Head of caudate nucleus (tissue), 42 donors: ENCODE measurements at regions not wholly inside any gene's neighbourhood (a gene's known extent, or its start where the extent isn't known, plus 50 kb on each side); places are given as distances from the start of the nearest gene placed in this dataset.

Experiments used
- DNase-seq, 42 donors: peaks; one replicate each; pipeline versions ENCODE4 v3.0.0 to v3.0.0-alpha.2; 2020 to 2021; ENCODE audit warnings: mixed read lengths in 7 of 42
- intact Hi-C: fragments of 100-400 bp; cut with DNase I; formaldehyde crosslinking; loops from one replicate; pipeline ENCODE4 v1.15.0; 2022

- DNase-seq: no peak
- intact Hi-C loops: no loop called here
These were observed 62.4 kb upstream of the NPHP3 start for GRCh38 chr3:132784502-132785025.

- intact Hi-C loops: no loop called here
These were observed 60.9 kb upstream of the NPHP3 start for GRCh38 chr3:132783152-132783551.

GRCh38 chr3:132781922-132782321, 59.7 kb upstream of the NPHP3 start:
- intact Hi-C loops: no loop called here
- no peak for DNase-seq

More at GRCh38 chr3:132783152-132783551, 60.9 kb upstream of the NPHP3 start:
- DNase-seq: no peak

GRCh38 chr3:132777171-132777570, 55.0 kb upstream of the NPHP3 start:
- intact Hi-C loops: no loop called here
- DNase-seq: no peak

- intact Hi-C loops: no loop called here
These were observed 50.9 kb upstream of the NPHP3 start for GRCh38 chr3:132773071-132773619.

GRCh38 chr3:132772252-132772651, 50.0 kb upstream of the NPHP3 start:
- no peak for DNase-seq
- intact Hi-C loops: no loop called here

More at GRCh38 chr3:132773071-132773619, 50.9 kb upstream of the NPHP3 start:
- no peak for DNase-seq
